GM21576 (cell line): ENCODE measurements at regions not wholly inside any gene's neighbourhood (a gene's known extent, or its start where the extent isn't known, plus 50 kb on each side); places are given as distances from the start of the nearest gene placed in this dataset.
"Not testable (repeated sequence)": the region's sequence is repeated elsewhere in the genome, so short reads cannot be mapped to it uniquely, and the experiment has no call there.

Experiments used
- ATAC-seq: cut with Tn5 transposase; IDR thresholded peaks from one replicate; pipeline ENCODE4 v1.9.1; 2021; ENCODE audit warnings: mild to moderate bottlenecking, moderate library complexity; ENCODE audit not compliant: unreplicated experiment

DNA sequence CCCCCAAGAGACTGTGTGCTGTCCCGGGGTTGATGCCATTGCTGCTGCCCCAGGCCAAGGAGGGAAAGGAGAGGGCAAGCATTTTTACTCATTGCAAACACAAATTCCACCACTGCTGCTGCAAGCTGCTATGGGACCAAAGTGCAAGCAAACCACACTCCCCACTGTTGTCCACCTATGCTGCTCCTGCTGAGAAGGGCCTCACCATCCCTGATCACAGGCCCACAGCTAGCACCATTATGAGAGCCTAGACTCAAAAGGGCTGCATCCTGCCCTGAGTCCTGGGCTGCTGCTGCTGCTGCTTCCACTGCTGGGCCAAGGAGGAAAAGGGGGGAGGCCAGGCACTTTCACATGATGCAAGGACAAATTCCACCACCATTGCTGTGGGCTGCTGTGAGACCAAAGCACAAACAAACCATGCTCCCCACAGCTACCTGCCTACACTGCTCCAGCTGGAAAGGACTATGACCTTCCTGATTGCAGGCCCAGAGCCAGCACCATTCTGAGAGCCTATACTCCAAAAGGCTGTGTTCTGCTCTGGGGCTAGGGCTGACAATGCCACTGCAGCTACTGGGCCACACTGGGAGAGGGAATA lies 218.2 kb upstream of the ZCCHC13 start:
- ATAC-seq: no peak

DNA sequence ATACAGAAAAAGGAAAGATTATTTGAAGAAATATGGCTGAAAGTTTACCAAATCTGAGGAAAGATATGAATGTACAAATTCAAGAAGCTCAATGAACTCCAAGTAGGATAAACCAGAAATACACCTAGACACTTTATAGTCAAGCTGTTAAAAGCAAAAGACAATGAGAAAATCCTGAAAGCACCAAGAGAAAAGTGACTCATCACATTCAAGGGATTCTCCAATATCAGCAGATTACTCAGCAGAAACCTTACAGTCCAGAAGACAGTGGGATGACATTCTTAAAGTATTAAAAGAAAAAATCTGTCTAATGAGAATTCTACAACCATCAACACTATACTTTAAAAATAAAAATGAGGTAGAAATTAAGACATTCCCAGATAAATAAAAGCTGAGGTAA lies 223.8 kb upstream of the ZCCHC13 start:
- no peak for ATAC-seq

DNA sequence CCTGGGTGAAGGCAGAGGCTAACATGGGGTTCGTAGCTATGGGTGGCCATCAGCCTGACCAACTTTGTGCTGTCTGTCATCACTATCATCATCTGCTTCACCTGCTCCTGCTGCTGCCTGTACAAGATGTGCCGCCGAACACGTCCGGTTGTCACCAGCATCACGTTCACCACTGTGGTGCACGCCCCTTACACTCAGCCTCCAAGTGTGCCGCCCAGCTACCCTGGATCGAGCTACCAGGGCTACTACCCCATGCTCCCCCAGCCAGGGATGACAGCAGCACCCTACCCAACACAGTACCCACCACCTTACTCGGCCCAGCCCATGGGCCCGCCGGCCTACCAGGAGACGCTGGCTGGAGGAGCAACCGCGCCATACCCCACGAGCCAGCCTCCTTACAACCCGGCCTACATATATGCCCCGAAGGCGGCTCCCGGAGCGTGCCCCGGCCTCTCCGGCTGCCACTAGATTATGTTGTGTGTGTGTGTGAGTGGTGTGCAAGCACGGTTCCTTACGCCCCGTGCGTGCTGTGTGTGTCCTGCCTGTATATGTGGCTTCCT lies 213.4 kb upstream of the XIST start:
- ATAC-seq: no peak

DNA sequence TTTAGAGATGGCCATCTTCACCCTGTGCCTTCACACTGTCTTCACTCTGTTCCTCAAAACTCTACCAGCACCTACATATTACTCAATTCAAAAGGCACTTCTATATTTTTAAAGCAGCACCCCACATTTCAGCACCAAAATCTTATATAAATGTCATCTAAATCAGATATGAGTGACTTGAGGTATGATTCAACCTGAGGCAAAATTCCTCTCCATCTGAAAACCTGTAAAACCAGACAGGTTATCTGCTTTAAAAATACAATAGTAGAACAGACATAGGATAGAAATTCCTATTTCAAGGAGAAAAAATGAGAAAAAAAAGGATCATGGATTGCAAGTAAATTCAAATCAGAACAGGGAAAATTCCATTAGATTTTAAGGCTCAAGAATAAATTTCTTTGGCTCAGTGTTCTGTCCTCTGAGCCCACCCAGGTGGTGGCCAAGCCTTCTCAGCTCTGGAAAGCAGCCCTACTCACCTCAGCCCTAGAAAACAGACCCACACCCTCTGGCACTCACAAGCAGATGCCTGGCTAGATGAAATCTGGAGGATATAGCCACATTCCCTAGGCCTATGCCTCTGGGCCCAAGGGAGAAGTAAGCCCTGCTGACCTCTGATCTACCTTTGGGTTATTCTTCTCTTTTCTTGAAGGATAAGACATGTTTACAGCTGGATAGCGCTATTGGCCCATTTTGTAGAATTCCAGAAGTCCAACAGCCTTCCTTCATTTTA lies 211.1 kb upstream of the XIST start:
- ATAC-seq: no peak

DNA sequence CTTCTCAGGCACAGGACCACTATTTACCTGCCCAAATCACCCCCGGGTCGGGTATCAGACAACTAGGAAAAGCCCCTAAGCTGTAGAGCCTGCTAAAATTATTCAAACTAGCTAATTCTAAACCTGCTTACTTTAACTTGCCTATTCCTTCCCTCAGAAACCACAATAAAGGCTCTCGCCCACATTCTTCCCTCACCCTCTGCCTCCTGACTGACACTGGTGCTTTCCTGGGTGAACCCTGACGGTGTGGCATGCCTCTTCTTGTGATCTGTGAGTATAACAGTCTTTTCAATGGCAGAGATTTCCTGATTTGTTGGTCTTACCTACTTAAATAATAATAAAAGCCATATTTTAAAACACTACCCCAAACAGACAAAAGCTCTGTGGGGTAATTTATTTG lies 209.4 kb upstream of the XIST start:
- no peak for ATAC-seq

DNA sequence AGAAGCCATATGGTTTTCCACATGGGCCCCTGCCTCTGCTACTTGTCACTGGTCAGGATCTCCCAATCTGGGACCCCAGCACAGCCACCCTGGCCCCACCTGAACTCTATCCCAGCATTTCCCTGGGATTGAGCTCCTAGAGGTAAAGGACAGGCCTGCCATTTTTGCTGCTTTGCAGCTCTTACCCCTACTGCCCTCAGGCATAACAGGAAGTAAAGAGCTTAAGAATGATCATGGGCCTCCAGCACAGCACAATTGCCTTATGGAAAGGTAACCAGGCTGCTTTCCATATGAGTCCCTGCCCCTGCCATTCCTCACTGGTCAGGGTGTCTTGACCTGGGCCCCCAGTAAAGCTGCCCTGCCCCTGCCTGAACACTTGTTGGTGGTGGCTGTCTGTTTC lies 196.6 kb upstream of the XIST start:
- ATAC-seq: no peak

DNA sequence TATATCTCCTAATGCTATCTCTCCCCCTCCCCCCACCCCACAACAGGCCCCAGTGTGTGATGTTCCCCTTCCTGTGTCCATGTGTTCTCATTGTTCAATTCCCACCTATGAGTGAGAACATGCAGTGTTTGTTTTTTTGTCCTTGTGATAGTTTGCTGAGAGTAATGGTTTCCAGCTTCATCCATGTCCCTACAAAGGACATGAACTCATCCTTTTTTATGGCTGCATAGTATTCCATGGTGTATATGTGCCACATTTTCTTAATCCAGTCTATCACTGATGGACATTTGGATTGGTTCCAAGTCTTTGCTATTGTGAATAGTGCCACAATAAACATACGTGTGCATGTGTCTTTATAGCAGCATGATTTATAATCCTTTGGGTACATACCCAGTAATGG lies 181.6 kb upstream of the XIST start:
- not testable (repeated sequence) for ATAC-seq

DNA sequence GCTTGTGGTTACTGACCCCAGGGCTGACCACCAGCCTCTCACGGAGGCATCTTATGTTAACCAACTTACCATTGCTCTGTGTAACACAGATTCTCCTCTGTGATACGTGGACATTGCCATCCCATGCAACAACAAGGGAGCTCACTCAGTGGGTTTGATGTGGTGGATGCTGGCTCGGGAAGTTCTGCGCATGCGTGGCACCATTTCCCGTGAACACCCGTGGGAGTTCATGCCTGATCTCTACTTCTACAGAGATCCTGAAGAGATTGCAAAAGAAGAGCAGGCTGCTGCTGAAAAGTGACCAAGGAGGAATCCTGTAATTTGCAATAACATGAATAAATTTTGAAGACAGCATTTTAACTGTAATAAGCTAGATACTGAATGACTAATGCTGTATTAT lies 179.0 kb upstream of the XIST start:
- ATAC-seq: not testable (repeated sequence)

DNA sequence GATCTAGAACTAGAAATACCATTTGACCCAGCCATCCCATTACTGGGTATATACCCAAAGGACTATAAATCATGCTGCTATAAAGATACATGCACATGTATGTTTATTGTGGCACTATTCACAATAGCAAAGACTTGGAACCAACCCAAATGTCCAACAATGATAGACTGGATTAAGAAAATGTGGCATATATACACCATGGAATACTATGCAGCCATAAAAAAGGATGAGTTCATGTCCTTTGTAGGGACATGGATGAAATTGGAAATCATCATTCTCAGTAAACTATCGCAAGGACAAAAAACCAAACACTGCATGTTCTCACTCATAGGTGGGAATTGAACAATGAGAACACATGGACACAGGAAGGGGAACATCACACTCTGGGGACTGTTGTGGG lies 178.3 kb upstream of the XIST start:
- ATAC-seq: not testable (repeated sequence)

DNA sequence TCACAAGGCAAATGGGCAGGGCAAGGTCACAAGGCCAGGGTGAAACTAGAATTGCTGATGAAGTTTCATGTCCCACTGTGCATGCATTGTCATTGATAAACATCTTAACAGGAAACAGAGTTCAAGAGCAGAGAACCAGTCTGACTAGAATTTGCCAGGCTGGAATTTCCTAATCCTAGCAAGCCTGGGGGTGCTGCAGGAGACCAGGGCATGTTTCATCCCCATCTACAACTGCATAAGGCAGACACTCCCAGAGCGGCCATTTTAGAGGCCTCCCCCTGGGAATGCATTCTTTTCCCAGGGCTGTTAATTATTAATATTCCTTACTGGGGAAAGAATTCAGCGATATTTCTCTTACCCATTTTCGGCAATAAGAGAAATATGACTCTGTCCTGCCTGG lies 172.6 kb upstream of the XIST start:
- not testable (repeated sequence) for ATAC-seq

DNA sequence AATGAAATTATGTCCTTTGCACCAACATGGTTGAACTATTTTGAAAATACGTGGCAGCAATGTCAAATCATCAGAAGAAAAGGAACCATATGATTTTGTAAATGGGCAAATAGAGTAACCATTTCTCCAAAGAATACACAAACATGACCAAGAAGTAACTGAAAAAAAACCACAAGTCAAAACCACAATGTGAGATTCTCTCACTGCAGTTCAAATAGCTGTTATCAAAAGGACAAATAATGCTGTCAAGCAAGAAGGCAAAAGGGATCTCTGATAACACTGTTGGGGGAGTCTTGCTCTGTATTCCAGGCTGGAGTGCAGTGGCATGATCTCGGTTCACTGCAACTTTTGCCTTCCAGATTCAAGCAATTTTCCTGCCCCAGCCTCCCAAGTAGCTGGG lies 170.7 kb upstream of the XIST start:
- no peak for ATAC-seq

DNA sequence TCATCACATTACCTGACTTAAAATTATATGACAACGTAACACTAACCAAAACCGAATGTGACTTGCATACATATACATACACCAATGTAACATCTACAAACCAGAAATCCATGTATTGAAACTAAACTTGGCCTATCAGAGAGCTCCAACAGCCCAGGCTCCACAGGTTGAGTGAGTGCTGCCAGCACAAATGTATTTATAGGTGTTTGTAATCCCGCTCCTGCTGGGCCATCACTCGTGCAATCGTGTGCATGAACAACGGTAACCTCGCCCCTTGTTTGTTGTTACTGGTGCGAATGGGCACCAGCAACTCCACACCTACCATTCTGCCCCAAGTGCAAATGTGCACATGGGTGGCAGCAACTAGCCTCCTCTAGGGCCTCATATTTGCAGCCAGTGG lies 165.7 kb upstream of the XIST start:
- no peak for ATAC-seq

DNA sequence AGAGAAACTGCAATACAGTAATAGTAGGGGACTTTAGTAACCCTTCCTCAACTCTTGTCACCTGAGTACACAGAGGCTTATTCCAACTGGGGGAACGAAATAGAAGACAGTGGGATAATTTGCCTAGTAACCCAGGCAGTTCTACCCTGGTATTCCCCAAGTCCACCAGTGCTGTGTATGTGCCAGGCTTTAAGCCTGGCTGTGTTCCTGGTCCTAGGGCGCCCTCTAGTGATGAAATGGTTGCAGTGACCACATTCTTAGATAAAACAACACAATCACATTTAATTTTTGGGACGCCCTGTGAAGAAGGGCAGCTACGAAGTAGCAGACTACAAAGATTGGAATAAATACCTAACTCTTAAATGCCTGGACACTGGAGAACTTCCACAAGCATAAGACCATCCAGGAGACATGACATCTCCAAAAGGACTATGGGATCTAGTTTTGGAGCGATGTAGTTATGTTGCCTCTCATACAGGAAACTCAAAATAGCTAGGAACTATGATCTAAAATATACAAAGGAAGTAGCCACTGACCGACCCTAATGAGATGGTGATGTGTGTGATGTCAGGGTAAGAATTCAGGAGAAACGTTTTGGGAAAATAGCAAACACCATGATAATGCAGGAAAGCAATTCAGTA lies 163.0 kb upstream of the XIST start:
- ATAC-seq: peak; percentile 89

DNA sequence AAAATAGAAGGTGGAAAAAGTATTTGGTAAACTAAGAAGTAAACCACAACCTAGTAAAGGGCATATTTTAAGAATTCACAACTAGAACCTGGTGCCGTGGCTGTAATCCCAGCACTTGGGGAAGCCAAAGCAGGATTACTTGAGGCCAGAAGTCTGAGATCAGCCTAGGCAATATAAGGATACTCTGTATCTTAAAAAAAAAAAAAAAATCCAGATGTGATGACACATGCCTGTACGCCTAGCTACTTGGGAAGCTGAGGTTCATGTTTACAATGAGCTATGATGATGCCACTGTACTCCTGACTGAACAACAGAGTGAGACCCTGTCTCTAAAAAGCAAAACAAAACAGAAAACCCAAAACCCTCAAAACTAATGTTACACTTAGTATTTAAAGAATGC lies 156.5 kb upstream of the XIST start:
- ATAC-seq: no peak

DNA sequence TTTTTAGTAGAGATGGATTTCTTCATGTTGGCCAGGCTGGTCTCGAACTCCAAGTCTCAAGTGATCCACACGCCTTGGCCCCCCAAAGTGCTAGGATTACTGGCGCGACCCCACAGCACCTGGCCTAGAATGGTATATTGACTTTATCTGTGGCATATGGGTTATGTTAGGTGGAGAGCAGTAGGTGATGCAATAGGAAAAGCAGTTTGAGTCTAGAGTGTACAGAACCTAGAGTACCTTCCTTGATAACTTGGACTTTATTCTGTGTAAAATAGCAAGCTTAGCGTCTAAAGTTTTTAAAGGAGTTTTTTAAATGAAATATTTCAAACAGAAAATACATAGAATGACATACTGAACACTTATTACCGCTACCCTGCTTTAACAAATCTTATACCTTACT lies 139.5 kb upstream of the XIST start:
- no peak for ATAC-seq

DNA sequence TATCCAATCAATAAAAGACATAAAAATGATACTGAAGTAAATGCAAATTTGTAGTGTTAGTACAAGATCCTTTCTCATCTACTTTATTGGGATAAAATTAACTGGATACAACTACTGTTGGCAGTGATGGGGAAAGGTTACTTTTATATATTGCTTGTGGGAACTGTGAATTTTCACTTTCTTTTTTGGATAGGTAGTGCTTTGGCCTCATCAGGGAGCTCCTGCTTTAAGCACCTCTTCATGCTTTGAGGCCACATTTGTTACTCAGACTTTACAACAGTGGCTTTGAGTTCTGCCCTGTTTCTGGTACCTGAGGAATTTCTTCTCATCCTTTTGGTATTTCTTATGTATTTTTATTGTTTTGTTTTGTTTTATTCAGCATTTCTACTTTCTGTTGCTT lies 134.7 kb upstream of the XIST start:
- peak; percentile 58 for ATAC-seq

DNA sequence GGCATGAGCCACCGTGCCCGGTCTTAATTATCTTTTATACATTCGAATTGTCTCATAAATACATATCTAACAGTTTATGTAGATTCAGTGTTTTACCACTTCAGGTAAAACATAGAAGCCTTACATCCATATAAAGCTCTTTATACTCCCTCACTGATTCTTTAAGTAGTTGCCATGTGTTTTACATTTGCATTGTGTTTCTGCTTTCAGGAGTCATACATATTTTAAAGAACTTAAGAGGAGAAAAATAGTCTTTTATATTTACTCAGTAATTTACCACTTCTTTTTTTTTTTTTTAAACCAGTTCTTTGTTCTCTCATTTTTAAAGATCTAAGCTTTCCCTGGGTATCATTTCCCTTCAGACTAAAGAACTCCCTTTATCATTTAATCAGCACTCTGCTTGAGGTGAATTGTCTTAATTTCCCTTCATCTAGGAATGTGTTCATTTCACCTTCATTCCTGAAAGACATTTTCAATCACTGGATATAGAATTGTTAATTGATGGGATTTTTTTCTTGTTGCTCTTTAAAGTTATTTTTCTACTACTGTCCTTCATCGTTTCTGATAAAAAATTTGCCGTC lies 127.1 kb upstream of the XIST start:
- ATAC-seq: no peak

DNA sequence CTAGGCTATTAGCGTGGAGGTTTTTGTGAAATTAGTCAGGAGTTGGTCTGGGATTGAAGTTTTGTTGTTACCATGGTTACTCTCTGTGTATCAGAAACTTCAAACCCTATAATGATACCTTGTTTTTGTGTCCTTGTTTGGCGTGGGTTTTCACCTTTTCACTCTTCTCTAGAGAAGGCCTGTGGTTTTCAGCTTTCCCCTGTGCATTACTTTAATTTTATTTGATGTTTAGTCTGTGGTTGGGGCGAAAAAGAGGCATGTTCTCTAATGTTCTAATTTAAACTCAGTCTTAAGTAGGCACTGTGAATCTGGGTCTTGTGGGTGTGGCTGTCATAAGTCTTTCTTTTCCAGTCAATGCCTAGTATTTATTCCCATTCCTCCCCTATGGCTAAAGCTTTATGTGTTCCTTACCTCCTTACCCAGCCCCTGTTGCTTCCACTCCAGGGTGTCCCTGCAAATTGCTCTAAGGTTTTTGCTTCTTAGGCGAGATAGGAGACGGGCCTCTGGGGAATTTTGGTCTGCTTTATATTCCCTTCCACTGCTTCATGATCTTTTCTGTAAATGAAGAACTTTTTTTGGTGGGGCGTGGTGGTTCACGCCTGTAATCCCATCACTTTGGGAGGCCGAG lies 125.1 kb upstream of the XIST start:
- ATAC-seq: peak; percentile 83

DNA sequence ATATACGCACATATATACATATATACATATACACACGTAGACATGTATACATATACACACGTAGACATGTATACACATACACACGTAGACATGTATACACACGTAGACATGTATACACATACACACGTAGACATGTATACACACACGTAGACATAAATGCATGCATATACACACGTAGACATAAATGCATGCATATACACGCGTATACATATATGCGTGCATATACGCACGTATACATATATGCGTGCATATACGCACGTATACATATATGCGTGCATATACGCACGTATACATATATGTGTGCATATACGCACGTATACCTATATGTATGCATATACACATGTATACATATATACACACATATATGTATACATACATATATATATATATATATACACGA lies 114.9 kb upstream of the XIST start:
- not testable (repeated sequence) for ATAC-seq

DNA sequence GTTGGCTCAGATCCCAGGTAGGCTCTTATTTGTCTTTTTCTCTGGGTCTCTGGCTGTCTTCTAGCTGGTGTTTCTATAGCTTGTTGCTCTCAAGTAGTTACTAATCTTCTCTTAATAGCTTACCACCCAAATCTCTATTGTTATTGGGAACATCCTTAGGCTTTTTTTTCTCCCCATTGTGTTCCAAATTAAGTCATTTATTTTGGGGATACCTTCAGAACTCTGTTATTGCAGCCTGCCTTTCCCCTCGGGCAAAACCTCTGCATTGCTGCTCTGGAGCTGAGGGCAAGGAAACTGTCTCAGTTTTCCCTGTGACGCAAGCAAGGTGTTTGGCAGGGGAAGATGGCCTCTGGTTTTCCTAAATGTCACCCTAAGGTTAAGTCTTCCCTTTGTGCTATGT lies 113.3 kb upstream of the XIST start:
- no peak for ATAC-seq

DNA sequence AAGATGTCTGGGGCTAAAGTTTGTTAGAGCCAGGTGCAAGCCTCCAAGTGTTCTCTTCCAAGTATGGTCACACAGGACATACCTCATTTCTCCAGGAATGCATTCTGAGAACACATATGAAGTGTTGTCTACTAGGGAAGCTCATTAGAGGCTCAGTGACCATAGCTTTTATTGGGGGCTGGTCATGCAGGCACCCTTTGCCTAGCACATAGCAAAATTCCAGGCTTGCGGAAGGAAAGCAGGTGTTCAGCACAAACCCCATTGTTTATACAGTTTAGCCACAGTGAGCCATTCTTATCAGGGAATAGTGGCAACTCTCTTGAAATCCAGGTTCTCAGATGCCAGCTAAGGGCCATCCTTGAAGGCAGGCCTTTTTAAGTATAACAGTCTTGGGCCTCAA lies 112.1 kb upstream of the XIST start:
- ATAC-seq: no peak
